GM12873 (cell line): ENCODE measurements at regions not wholly inside any gene's neighbourhood (a gene's known extent, or its start where the extent isn't known, plus 50 kb on each side); places are given as distances from the start of the nearest gene placed in this dataset.

Experiments
- TF ChIP-seq, protein P1 (sequence below): IDR thresholded peaks from 2 replicates; pipeline ENCODE4 v1.5.1; 2012; ENCODE audit warnings: low read depth, mild to moderate bottlenecking, moderate library complexity, low read length, control low read depth; ENCODE audit not compliant: insufficient read depth; ENCODE audit errors: missing control alignments

DNA sequence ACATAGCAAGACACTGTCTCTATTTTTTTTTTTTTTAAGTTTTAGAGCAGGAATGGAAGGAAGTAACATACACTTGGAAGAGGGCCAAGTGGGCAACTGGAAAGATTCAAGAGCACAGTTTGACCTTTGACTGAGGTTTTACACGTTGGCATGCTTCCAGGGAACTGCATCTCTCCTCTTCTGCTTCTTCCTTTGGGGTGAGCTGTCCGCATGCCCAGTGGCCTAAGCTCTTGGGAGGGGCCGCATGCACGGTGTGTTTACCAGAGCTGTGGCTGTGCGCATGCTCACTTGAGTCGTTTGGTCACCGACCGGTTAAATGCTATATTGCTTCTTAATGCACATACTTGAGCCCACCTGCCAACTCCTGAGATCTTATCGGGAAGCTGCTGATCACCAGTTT is 727.7 kb downstream of the UQCRFS1 start:
- TF ChIP-seq, protein P1, sequence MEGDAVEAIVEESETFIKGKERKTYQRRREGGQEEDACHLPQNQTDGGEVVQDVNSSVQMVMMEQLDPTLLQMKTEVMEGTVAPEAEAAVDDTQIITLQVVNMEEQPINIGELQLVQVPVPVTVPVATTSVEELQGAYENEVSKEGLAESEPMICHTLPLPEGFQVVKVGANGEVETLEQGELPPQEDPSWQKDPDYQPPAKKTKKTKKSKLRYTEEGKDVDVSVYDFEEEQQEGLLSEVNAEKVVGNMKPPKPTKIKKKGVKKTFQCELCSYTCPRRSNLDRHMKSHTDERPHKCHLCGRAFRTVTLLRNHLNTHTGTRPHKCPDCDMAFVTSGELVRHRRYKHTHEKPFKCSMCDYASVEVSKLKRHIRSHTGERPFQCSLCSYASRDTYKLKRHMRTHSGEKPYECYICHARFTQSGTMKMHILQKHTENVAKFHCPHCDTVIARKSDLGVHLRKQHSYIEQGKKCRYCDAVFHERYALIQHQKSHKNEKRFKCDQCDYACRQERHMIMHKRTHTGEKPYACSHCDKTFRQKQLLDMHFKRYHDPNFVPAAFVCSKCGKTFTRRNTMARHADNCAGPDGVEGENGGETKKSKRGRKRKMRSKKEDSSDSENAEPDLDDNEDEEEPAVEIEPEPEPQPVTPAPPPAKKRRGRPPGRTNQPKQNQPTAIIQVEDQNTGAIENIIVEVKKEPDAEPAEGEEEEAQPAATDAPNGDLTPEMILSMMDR, result no peak

DNA sequence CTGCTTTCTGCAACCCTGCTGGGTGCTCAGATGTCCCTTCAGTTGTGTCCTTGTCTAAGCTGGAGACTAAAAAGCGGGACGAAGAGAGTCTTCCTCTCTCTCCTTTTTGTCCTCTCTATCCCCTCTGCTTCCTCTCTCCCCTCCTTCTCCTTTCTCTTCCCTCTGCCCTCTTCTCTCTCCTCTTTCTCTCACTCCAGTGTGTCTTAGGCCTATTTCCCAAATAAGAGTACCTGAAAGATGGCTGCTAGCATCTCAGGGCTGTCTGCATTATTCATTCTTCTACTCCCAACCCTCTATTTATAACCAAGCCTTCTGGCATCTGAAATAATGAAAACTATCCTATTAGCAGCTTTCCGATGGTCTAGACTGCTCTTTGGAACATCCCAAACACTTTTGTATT is 729.8 kb downstream of the UQCRFS1 start:
- TF ChIP-seq, protein P1, result no peak

DNA sequence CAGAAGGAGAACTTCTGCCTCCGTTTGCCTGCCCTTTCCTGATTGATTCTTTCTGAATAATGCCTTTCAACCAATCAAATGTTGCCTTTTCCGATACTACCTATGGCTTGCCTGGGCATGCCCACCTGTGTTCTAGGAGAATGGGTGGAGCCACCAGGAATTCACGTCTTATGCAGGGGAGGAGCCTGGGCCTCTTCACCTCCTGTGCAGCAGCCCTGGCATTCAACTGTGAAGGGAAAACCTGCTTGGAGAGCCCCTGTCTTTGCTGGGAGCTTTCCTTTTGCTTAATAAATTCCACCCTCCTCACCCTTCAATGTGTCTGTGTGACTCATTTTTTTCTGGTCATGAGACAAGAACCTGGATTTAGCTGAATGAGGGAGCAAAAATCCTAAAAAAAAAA is 730.7 kb downstream of the UQCRFS1 start:
- TF ChIP-seq, protein P1, result no peak

DNA sequence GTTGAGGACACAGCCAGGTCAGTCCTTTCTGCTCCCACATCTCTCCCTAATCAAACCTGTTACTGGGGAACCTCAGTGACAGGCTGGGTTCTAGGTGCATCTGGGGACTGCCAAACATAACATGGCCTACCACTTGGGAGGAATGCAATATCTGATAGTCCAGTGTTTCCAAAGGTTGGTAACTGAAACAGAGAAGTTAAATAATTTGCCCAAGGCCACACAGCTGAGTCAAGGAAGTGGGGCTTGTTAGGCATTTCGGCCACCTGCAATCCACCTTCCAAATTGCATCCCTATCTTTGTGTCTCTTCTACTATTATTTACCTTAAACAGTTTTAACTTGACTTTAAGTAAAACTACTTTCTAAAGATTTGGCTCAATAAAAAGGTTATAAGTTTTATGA is 731.3 kb downstream of the UQCRFS1 start:
- TF ChIP-seq, protein P1, result no peak

DNA sequence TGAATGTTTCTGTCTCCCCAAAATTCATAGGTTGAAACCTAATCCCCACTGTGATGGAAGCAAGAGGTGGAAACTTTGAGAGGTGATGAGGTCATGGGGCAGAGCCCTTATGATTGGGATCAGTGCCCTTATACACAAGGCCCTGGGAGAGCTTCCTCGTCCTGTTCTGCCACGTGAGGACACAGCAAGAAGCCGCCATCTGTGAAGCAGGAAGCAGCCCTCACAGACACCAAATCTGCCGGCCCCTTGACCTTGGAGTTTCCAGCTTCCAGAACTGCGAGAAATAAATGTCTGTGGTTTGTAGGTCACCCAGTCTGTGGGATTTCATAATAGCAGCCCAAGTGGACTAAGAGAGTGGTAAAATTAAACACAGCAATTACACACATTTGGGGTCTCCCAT is 737.4 kb downstream of the UQCRFS1 start:
- TF ChIP-seq, protein P1, result no peak

DNA sequence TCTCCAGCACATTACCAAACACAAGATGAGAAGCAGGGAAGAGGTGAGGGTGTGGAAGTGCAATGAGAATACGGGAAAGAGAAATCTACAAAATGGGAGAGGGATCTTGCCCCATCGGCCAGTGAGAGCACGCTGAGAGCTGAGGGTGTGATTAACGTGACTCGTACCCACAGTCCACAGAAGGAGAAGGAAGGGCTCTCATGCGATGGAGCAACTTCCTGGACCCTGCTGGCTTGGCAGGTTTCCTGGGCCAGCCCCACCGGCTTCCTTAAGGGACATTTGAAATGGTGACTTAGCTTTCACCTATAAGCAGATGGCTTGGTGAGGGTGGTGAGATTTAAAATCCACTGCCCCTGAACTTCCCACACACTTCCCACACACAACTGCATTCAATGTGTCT is 740.1 kb downstream of the UQCRFS1 start:
- TF ChIP-seq, protein P1, result no peak

DNA sequence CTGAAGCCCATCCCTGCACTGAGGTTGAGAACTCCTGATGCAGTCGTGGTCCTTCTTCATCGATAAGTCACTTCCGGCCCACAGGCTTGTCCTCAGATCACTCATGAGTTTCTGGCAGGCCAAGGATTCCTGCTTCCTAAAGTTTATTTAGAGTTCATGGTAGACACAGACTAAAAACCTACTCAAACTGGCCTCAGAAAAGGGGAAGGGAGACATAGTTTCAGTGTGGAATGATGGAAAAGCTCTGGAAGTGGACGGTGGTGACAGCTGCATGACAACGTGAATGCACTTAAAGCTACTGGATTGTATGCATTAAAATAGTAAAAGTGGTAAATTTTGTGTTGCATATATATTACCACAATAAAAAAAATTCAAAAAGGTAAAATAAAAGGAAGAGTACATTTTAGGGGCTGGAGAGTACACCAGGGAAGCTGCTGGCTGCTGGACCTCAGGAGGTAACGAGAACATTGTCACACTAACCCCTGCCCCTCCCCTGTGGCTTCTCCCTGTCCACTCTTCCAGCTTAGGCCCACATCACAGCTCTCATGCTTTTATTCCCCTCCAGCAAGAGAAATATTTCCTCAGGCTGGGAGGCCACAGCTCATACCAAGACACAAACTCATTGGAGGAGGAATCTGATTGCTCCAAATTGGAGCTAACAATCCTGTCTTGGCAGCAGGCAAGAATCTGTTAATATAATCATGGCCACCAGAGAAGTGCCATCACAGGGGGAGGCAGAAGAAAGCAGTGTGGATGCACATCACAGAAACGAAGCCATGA is 741.0 kb downstream of the UQCRFS1 start:
- TF ChIP-seq, protein P1, result no peak
